ENCODE measurements at regions not wholly inside any gene's neighbourhood (a gene's known extent, or its start where the extent isn't known, plus 50 kb on each side); places are given as distances from the start of the nearest gene placed in this dataset.
A peak's percentile ranks its signal among the peaks of the same experiment; 100 is the strongest.

- H3K27ac Mint-ChIP-seq, result no peak overlapping the region
Observed at GRCh38 chr7:131000389-131000788, 266.4 kb upstream of the KLF14 start.

DNA sequence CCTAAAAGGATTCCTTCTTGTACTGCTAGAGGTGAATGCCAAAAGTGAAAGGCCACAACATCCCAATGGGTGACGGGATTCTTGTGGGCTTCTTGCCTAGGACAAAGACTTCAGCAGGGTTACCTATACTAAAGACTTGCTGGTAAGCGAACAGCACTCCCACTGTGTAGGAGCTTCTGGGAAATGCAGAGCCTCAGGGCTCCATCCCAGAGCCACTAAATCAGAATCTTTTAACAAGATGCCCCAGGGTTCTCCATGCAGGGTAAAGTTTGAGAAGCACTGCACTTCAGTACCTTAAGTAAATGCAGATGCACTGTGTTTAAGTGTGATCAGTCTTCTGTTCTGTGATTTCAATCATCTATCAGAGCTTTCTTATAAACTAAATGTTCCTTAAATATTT lies 266.9 kb upstream of the KLF14 start:
- Mint-ChIP-seq H3K9me3 (no peaks in the 10 kb centered on the region), H3K4me1 (peaks cover 45 to 55% (median 54%) of the 10 kb centered on the region in 3 donors), H3K27ac (no peak overlapping the region), H3K36me3 (no peaks in the 10 kb centered on the region), H3K27me3 (no peaks in the 10 kb centered on the region), H3K4me3 (no peak overlapping the region)

More at GRCh38 chr7:131000389-131000788, 266.4 kb upstream of the KLF14 start:
- no peaks in the 10 kb centered on the region for H3K9me3 Mint-ChIP-seq
- H3K36me3 Mint-ChIP-seq, result no peaks in the 10 kb centered on the region
- peak overlapping the region in 1 of 4 donors; percentile 33 for H3K4me3 Mint-ChIP-seq
- peaks cover 46 to 58% (median 55%) of the 10 kb centered on the region in 3 donors for H3K4me1 Mint-ChIP-seq
- H3K27me3 Mint-ChIP-seq, result no peaks in the 10 kb centered on the region

DNA sequence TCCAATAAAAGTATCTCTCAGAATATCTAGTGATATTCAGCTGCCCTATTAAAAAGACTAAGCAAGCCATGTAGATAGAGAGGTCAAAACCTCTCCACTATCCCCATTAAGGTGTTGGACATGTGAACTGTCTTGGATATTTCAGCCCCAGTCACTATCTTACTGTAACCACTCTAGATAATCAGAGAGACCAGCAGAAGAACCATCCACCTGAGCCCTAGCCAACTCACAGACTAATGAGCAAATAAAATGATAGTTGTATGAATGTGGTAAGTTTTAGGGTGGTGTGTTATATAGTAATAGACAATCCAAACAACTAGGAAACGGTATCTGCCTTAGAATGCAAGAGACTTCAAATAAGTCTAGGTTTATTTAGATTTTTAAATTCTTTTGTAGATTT lies 268.6 kb upstream of the KLF14 start:
- Mint-ChIP-seq H3K4me3 (no peak overlapping the region), H3K27ac (peak overlapping the region in 1 of 3 donors; percentile 55), H3K9me3 (no peaks in the 10 kb centered on the region), H3K36me3 (no peaks in the 10 kb centered on the region), H3K27me3 (no peaks in the 10 kb centered on the region), H3K4me1 (peaks cover 41 to 45% (median 44%) of the 10 kb centered on the region in 3 donors)

- no peaks in the 10 kb centered on the region for H3K27me3 Mint-ChIP-seq
- H3K27ac Mint-ChIP-seq, result no peak overlapping the region
- H3K4me1 Mint-ChIP-seq, result peaks cover 44 to 47% (median 45%) of the 10 kb centered on the region in 3 donors
- no peak overlapping the region for H3K4me3 Mint-ChIP-seq
- no peaks in the 10 kb centered on the region for H3K9me3 Mint-ChIP-seq
- H3K36me3 Mint-ChIP-seq, result no peaks in the 10 kb centered on the region
Observed at GRCh38 chr7:131003634-131004033, 269.6 kb upstream of the KLF14 start.

DNA sequence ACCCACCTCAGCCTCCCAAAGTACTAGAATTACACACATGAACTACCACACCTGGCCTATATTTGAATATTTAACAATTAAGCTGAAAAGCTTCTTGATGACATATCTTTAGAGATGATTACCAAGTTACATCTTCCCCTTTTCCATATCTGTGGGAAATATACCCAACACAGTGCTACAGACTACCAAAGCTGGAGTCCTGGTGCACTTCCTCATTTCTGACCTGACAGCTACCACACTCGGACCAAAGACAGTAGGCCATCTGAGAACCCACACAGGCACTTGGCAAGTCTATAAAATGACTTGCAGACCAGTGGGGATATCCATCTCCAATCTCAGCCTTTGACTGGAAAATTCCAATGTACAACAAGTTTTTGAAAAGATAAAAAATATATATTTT lies 270.4 kb upstream of the KLF14 start:
- Mint-ChIP-seq H3K4me1 (peaks cover 43 to 48% (median 45%) of the 10 kb centered on the region in 3 donors), H3K27me3 (no peaks in the 10 kb centered on the region), H3K4me3 (peak overlapping the region in 1 of 4 donors; percentile 32), H3K9me3 (no peaks in the 10 kb centered on the region), H3K27ac (peak overlapping the region; percentile 39 to 77 (median 75)), H3K36me3 (no peaks in the 10 kb centered on the region)

- Mint-ChIP-seq H3K4me3 (peak overlapping the region; percentile 51 to 87 (median 80)), H3K9me3 (no peaks in the 10 kb centered on the region), H3K27ac (peak overlapping the region; percentile 89 to 93 (median 91)), H3K27me3 (no peaks in the 10 kb centered on the region), H3K4me1 (peaks cover 62 to 73% (median 67%) of the 10 kb centered on the region in 3 donors), H3K36me3 (no peaks in the 10 kb centered on the region)
Observed at GRCh38 chr7:131007439-131008330, 273.7 kb upstream of the KLF14 start.

DNA sequence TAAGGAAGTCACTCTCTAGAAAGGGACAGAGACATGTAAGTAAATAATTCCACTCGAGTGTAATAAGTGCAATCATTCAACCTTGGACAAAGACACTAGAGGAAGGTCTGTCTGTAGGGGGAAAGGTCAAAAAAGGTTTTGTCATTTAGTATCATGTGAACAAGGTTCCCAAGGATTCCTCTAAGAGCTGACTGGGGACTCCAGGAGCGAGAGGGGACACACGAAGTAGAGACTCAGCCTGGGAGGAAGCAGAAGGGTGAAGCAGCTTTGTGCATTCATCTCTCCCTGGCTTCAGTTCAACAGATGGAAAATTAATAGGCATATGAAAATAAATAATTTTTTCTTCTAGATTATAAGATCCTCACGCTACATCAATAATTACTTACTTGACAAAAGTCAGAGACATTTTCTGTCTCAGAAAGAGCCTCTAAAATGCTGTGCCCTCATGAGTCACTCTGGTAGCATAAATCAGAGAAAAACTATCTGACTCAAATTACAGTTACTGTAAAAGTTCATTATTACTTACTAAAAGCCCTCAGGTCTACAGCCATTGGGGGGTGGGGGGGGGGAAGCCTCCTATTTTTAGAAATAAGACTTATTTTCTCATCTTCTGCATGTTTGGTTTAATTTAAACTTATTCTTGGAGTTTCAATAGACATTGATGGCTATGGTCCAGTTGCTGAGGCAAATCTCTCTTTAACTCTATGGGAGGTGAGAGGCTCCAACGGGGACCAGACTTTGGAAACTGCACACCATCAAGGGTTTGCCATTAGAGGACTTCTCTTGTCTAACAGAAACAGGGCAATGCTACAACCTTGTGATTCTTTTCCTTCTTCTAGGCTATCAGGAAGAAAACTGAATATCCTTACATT lies 275.1 kb upstream of the KLF14 start:
- H3K4me1 Mint-ChIP-seq, result peaks cover 66 to 78% (median 76%) of the 10 kb centered on the region in 3 donors
- H3K4me3 Mint-ChIP-seq, result peak overlapping the region; percentile 1 to 64 (median 59)
- H3K27ac Mint-ChIP-seq, result peak overlapping the region; percentile 89 to 93 (median 91)
- no peaks in the 10 kb centered on the region for H3K9me3 Mint-ChIP-seq
- no peaks in the 10 kb centered on the region for H3K36me3 Mint-ChIP-seq
- H3K27me3 Mint-ChIP-seq, result no peaks in the 10 kb centered on the region

DNA sequence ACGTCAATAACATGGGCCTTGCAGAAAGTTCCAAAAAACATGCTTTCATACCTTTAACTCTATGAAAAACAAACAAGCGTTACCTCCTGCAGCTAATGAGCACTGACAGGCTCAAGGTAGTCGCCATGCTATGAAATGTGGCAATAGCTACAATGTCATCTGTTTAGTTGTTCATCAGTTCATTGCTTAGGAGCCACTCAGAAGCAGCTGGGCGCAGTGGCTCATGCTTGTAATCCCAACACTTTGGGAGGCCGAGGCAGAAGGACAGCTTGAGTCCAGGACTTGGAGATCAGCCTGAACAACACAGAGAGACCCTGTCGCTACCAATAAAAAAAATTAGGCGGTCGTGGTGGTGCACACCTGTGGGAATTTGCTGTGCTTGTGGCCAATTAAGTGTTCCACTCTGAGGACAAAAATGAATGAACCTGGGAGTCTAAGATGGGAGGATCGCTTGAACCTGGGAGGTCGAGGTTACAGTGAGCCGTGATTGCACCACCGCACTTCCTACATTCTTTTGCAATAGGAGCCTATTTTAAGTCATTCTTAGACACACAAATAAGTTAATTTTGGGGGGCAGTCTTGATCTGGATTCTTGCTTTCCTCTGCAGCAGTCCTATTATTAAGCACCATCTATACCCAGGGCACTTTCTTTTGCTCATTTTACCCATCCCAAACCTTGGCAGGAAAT lies 276.2 kb upstream of the KLF14 start:
- no peaks in the 10 kb centered on the region for H3K27me3 Mint-ChIP-seq
- H3K36me3 Mint-ChIP-seq, result peaks cover 3% of the 10 kb centered on the region
- H3K9me3 Mint-ChIP-seq, result no peaks in the 10 kb centered on the region
- H3K4me3 Mint-ChIP-seq, result peak overlapping the region in 3 of 4 donors; percentile 60 to 85 (median 84)
- peaks cover 61 to 78% (median 73%) of the 10 kb centered on the region in 3 donors for H3K4me1 Mint-ChIP-seq
- peak overlapping the region; percentile 89 to 93 (median 91) for H3K27ac Mint-ChIP-seq

- H3K27me3 Mint-ChIP-seq, result no peaks in the 10 kb centered on the region
- peaks cover 3% of the 10 kb centered on the region for H3K36me3 Mint-ChIP-seq
- peak overlapping the region; percentile 72 to 91 (median 89) for H3K27ac Mint-ChIP-seq
- H3K4me1 Mint-ChIP-seq, result peaks cover 68 to 80% (median 74%) of the 10 kb centered on the region in 3 donors
- no peaks in the 10 kb centered on the region for H3K9me3 Mint-ChIP-seq
- H3K4me3 Mint-ChIP-seq, result peak overlapping the region in 3 of 4 donors; percentile 17 to 85 (median 84)
Observed at GRCh38 chr7:131010717-131011431, 276.9 kb upstream of the KLF14 start.

DNA sequence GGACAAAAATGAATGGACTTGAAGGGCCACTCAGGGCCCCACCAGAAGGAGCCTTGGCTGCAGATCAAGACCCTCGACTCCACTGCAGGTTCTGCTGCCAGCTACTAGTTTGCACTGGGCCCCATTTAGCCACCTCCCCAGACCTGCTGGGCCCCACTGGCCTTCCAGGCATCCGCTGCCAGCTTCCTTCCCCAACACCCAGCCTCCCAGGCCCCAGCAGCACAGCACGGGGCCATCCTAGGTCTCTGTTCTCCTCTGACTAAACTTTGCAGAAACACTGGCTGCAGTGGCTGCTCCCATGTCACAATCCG lies 277.4 kb upstream of the KLF14 start:
- H3K4me3 Mint-ChIP-seq, result peak overlapping the region in 2 of 4 donors; percentile 17 to 85
- H3K27me3 Mint-ChIP-seq, result no peaks in the 10 kb centered on the region
- peaks cover 70 to 85% (median 78%) of the 10 kb centered on the region in 3 donors for H3K4me1 Mint-ChIP-seq
- H3K36me3 Mint-ChIP-seq, result peaks cover 3% of the 10 kb centered on the region
- H3K9me3 Mint-ChIP-seq, result no peaks in the 10 kb centered on the region
- peak overlapping the region; percentile 72 to 89 (median 89) for H3K27ac Mint-ChIP-seq

DNA sequence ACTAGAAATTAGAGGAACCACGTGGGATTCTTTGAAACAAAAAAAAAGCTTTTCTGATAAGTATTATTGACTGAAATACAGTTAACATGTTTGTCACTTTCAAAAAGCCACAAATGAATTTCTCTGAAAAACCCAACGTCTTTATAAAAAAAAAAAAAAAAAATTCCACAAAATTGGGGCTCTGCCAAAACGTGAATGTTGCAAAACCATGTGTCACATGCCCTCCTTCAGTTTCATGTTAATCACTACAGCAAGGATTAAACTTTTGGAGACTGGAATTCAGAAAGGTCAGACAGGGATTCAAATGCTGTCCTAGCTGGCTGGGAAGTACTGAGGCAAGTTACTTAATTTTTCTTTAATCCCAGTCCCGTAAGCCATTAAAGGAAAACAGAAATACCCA lies 278.0 kb upstream of the KLF14 start:
- H3K9me3 Mint-ChIP-seq, result no peaks in the 10 kb centered on the region
- peak overlapping the region in 2 of 4 donors; percentile 63 to 85 for H3K4me3 Mint-ChIP-seq
- no peaks in the 10 kb centered on the region for H3K27me3 Mint-ChIP-seq
- peaks cover 67 to 85% (median 79%) of the 10 kb centered on the region in 3 donors for H3K4me1 Mint-ChIP-seq
- peak overlapping the region; percentile 56 to 89 (median 74) for H3K27ac Mint-ChIP-seq
- H3K36me3 Mint-ChIP-seq, result peaks cover 3% of the 10 kb centered on the region

GRCh38 chr7:131012477-131013031 lies 278.5 kb upstream of the KLF14 start:
- no peaks in the 10 kb centered on the region for H3K27me3 Mint-ChIP-seq
- peaks cover 3% of the 10 kb centered on the region for H3K36me3 Mint-ChIP-seq
- no peaks in the 10 kb centered on the region for H3K9me3 Mint-ChIP-seq
- H3K4me1 Mint-ChIP-seq, result peaks cover 64 to 82% (median 77%) of the 10 kb centered on the region in 3 donors
- H3K27ac Mint-ChIP-seq, result peak overlapping the region; percentile 56 to 89 (median 74)
- H3K4me3 Mint-ChIP-seq, result peak overlapping the region in 2 of 4 donors; percentile 6 to 63

GRCh38 chr7:131013716-131014115 lies 279.7 kb upstream of the KLF14 start:
- Mint-ChIP-seq H3K9me3 (no peaks in the 10 kb centered on the region), H3K27me3 (no peaks in the 10 kb centered on the region), H3K27ac (peak overlapping the region in 1 of 3 donors; percentile 69), H3K4me3 (peak overlapping the region in 3 of 4 donors; percentile 22 to 83 (median 67)), H3K36me3 (peaks cover 3% of the 10 kb centered on the region), H3K4me1 (peaks cover 61 to 84% (median 77%) of the 10 kb centered on the region in 3 donors)

Data from IgD-negative memory B cell (primary cell).